HepG2 (cell line): ENCODE measurements at regions not wholly inside any gene's neighbourhood (a gene's known extent, or its start where the extent isn't known, plus 50 kb on each side); places are given as distances from the start of the nearest gene placed in this dataset.

ENCODE experiments used
- BHLHE40 ChIP-seq: IDR thresholded peaks from 2 replicates; pipeline ENCODE4 v1.6.1; 2011; ENCODE audit warnings: low read length, improper control_type of control experiment
- CCAR2 ChIP-seq: fragments of 200-400 bp; formaldehyde crosslinking; optimal IDR thresholded peaks from 2 replicates; pipeline ENCODE3; 2018; ENCODE audit warnings: low read depth, mild to moderate bottlenecking, low read length, moderate library complexity
- HNRNPH1 ChIP-seq: fragments of 200-400 bp; formaldehyde crosslinking; optimal IDR thresholded peaks from 2 replicates; pipeline ENCODE3; 2017; ENCODE audit warnings: mild to moderate bottlenecking, low read depth, low read length
- ONECUT2 ChIP-seq: sonication (generic); formaldehyde crosslinking; IDR thresholded peaks from 2 replicates; pipeline ENCODE4 v1.4.0; 2020; ENCODE audit warnings: missing genetic modification reagents
- SRF ChIP-seq: IDR thresholded peaks from 2 replicates; pipeline ENCODE4 v1.6.1; 2011; ENCODE audit warnings: mild to moderate bottlenecking, low read depth, low read length, moderate library complexity
- ZBTB40 ChIP-seq, 2 experiments: fragments of 450-650 bp in 1 of 2; sonication (generic) in 1 of 2; formaldehyde crosslinking in 1 of 2; IDR thresholded peaks; 2 replicates each; pipeline versions ENCODE4 v1.6.1 to v1.8.0; 2016 to 2022; ENCODE audit warnings: antibody characterized with exemption in 1 of 2, mild to moderate bottlenecking in 1 of 2, missing genetic modification reagents in 1 of 2
- ZBTB49 ChIP-seq: sonication (generic); formaldehyde crosslinking; IDR thresholded peaks from 2 replicates; pipeline ENCODE4 v1.4.0; 2020; ENCODE audit warnings: missing genetic modification reagents, borderline replicate concordance
- ZNF121 ChIP-seq: sonication (generic); formaldehyde crosslinking; IDR thresholded peaks from 2 replicates; pipeline ENCODE4 v1.5.0; 2020; ENCODE audit warnings: mild to moderate bottlenecking, missing genetic modification reagents

- TF ChIP-seq ZBTB40 (IDR thresholded peaks at IDR 0.05) (no peak), ZBTB40 (CRISPR knock-in tag; IDR thresholded peaks at IDR 0.05) (no peak), HNRNPH1 (no peak), CCAR2 (no peak), BHLHE40 (no peak), SRF (no peak), ZBTB49 (CRISPR knock-in tag) (no peak), ONECUT2 (CRISPR knock-in tag) (no peak), ZNF121 (CRISPR knock-in tag) (no peak)
These were observed 57.7 kb upstream of the CARD18 start (continued) for GRCh38 chr11:105197071-105197815.
